ENCODE measurements at regions not wholly inside any gene's neighbourhood (a gene's known extent, or its start where the extent isn't known, plus 50 kb on each side); places are given as distances from the start of the nearest gene placed in this dataset.

DNA sequence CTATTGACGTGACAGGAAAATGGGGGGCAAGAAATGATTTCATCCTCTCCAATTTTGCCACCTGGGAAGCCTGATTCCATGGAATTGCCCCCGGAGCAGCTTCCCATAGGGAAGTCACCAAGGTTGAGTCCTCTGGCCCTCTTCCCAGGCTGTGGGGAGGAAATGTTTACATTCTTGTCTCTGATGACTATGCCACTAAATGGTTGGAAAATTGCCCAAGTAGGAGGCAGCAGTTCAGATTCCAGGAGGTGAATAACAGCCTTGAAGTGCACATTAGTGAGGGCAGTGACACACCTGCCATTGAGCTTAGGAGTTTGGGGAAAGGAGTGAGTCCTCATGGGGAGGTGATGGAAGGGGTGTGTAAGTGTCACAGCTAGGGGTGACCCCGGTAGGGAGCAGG lies 449.2 kb upstream of the DCC start:
- Mint-ChIP-seq H3K4me3 (no peak overlapping the region), H3K27me3 (ENCODE audit: low read depth) (no peaks in the 10 kb centered on the region)

DNA sequence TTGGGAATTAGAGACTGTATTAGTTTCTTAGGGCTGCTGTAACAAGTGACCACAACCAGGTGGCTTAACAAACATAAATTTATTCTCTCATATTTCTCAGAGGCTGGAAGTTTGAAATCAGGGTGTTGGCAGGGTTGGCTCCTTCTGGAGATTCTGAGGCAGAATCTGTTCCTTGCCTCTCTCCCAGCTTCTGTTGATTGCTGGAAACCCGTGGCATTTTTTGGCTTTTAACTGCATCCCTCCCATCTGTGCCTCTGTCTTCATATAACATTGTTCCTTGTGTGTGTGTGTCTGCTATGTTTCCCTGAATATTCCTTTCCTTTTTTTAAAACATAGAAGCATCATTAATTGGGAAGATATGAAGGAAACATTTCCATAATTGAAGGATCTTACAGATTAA lies 448.1 kb upstream of the DCC start:
- Mint-ChIP-seq H3K4me1 (ENCODE audit: low read depth) (no peaks in the 10 kb centered on the region), H3K27me3 (ENCODE audit: low read depth) (no peaks in the 10 kb centered on the region), H3K36me3 (ENCODE audit: insufficient read depth) (no peaks in the 10 kb centered on the region), H3K4me3 (no peak overlapping the region), H3K9me3 (peaks cover 4% of the 10 kb centered on the region)
- DNase-seq (no peak), ATAC-seq (no peak)

More for the DNA sequence above, 449.2 kb upstream of the DCC start:
- no peaks in the 10 kb centered on the region for H3K36me3 Mint-ChIP-seq (ENCODE audit: insufficient read depth)
- H3K4me1 Mint-ChIP-seq (ENCODE audit: low read depth): no peaks in the 10 kb centered on the region
- peaks cover 4% of the 10 kb centered on the region for H3K9me3 Mint-ChIP-seq
- DNase-seq (no peak), ATAC-seq (no peak)

DNA sequence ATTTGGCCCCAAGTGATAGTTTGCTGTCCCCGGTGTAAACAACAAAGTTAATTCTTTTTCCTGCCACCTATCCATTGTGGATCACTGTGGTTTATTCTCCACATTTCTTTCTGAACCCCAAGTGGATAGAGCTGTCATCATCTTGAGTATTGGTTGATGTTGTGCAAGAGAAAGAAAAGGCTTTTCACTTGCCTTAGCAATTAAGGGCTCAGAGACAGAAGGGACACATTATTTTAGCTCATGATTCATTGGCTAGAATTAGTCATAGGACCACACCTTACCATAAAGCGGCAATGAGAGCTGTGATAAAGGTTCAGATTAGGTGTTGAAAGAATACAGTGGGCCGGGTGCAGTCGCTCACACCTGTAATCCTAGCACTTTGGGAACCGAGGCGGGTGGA lies 442.1 kb upstream of the DCC start:
- Mint-ChIP-seq H3K4me1 (ENCODE audit: low read depth) (no peaks in the 10 kb centered on the region), H3K27me3 (ENCODE audit: low read depth) (no peaks in the 10 kb centered on the region), H3K4me3 (no peak overlapping the region), H3K36me3 (ENCODE audit: insufficient read depth) (no peaks in the 10 kb centered on the region), H3K9me3 (peaks cover 5% of the 10 kb centered on the region)
- ATAC-seq (no peak), DNase-seq (no peak)

DNA sequence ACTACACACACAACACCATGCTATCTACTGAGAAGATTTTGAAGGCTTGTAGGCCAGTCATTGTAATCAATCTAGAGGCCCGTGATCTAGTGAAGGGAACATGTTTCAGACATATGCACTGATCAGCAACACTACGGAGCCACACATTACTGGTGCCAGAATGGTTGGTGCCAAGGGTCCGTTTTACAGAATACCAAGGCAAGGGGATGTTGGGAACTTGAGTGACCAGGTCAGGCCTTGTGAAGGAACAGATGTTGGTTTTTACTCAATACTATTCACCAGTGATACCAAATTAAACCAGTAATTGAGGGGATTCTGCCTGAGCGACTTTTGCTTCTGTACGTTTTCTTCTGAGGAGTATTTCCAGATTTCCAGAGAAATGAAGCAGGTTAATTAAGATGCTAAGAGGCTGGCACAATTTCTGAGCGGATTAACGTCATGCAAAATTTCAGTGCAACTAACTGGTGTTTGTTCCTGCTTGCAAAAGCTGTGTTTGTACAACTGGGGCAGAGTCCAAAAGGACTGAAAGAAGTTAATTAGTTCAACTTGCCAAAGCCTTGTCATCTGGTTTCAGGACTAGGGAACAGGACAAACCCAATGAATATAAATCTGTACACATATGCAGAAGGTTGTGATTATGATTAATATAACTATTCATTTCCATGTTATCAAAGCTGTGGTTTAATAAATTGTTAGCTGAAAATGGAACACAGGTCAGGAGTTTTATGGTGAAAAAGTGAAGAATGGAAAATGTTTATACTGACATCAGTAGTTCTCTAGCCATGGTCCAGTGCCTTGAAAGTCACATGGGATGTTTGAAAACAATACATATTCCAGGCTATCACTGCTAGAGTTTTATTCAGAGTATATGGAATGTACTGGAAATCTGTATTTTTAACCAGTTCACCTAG lies 432.1 kb upstream of the DCC start:
- no peaks in the 10 kb centered on the region for H3K36me3 Mint-ChIP-seq (ENCODE audit: insufficient read depth)
- H3K4me1 Mint-ChIP-seq (ENCODE audit: low read depth): no peaks in the 10 kb centered on the region
- no peak overlapping the region for H3K4me3 Mint-ChIP-seq
- no peaks in the 10 kb centered on the region for H3K9me3 Mint-ChIP-seq
- no peaks in the 10 kb centered on the region for H3K27me3 Mint-ChIP-seq (ENCODE audit: low read depth)
- no peak for DNase-seq
- no peak for ATAC-seq

DNA sequence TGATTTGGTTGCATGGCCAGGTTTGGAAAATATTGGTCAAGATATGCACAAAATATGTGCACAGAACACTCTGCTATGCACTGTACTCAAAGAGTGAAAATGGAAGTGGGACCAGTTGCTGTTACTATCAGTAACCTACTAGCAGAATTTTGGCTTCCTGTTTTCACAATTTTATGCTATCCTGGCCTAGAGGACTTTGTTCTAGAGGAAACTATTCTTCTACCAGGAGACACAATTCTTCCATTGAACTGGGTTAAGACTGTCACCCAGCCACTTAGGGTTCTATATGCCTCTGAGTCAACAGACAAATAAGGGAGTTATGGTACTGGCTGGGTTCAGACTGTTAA lies 431.4 kb upstream of the DCC start:
- ATAC-seq (no peak), DNase-seq (no peak)
- Mint-ChIP-seq H3K4me1 (ENCODE audit: low read depth) (no peaks in the 10 kb centered on the region), H3K36me3 (ENCODE audit: insufficient read depth) (no peaks in the 10 kb centered on the region), H3K9me3 (no peaks in the 10 kb centered on the region), H3K4me3 (no peak overlapping the region), H3K27me3 (ENCODE audit: low read depth) (no peaks in the 10 kb centered on the region)

DNA sequence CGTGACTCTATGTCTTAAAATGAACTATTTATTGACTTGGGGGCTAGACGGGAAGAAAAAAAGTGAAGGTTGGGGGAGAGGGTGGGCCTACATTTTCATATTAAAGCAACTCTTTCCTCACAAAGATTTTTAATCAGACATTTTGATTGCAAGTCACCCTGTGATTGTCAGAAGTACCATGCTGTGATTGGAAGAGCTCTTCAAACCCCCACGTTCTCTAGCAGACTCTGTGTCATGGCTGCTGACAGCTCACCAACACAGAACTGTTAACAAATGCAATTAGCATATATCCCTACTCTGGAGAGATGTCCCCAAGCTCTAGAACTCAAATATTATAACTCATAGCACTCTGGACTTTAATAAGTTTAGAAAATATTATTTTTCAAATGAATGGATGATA lies 428.4 kb upstream of the DCC start:
- Mint-ChIP-seq H3K27me3 (ENCODE audit: low read depth) (no peaks in the 10 kb centered on the region), H3K4me3 (no peak overlapping the region), H3K9me3 (no peaks in the 10 kb centered on the region), H3K4me1 (ENCODE audit: low read depth) (no peaks in the 10 kb centered on the region), H3K36me3 (ENCODE audit: insufficient read depth) (no peaks in the 10 kb centered on the region)
- DNase-seq (no peak), ATAC-seq (no peak)

DNA sequence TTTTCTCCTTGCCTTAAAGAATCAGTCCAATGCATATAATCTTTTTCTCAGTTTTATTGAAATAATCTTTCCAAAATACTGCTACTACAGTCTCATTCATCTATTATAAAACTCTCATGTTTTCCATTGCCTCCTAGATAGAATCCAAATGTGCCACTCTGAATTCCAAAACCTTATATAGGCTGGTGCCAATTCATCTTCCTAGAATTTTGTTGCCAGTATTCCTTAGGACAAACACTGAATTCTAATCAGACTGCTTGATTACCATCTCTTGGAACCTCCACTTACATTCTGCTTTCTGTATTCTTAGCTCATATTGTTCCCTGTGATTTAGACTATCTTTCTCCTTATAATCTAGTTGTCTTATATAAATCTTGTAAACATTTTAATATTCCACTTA lies 427.6 kb upstream of the DCC start:
- no peaks in the 10 kb centered on the region for H3K36me3 Mint-ChIP-seq (ENCODE audit: insufficient read depth)
- ATAC-seq (no peak), DNase-seq (no peak)
- H3K27me3 Mint-ChIP-seq (ENCODE audit: low read depth): no peaks in the 10 kb centered on the region
- no peaks in the 10 kb centered on the region for H3K4me1 Mint-ChIP-seq (ENCODE audit: low read depth)
- H3K4me3 Mint-ChIP-seq: no peak overlapping the region
- no peaks in the 10 kb centered on the region for H3K9me3 Mint-ChIP-seq

DNA sequence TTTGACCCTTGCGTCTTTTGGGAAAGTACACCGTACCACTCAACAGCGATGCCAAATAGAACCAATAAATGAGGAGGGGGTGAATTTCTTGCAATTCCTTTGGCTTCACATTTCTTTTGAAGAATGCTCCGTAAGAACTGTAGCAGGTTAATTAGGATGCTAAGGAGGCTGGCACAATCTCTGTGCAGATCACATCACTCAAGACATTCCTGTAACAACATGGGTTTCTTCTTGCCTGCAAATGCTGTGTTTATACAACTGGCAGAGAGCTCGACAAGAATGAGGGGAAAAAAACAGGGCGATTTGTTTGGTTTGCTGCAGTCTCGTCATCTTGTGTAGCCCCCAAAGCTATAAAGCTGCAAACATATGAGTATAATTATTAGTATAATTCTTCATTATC lies 424.8 kb upstream of the DCC start:
- ATAC-seq: no peak
- Mint-ChIP-seq H3K4me3 (no peak overlapping the region), H3K36me3 (ENCODE audit: insufficient read depth) (no peaks in the 10 kb centered on the region)

DNA sequence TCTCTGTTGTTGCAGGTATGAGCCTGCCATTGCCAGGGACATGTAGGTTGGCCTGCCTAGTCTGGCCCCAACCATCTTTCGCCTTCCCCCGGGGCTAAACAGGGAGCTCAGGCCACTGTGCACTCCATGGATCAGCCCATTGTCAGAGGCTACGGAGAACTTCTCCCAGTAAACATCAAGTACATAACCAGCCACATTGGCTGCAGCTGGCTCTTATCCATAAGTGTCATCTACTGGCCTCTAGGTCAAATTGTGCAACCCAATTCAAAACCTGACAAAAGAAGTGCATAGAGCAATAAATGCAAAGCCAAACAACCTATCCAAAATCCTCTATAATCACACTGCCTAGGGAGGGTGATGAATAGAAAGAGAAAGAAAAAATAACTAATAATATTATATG lies 418.1 kb upstream of the DCC start:
- ATAC-seq (no peak), DNase-seq (no peak)
- peaks cover 12% of the 10 kb centered on the region for H3K9me3 Mint-ChIP-seq
- no peak overlapping the region for H3K4me3 Mint-ChIP-seq
- H3K36me3 Mint-ChIP-seq (ENCODE audit: insufficient read depth): no peaks in the 10 kb centered on the region
- no peaks in the 10 kb centered on the region for H3K4me1 Mint-ChIP-seq (ENCODE audit: low read depth)
- no peaks in the 10 kb centered on the region for H3K27me3 Mint-ChIP-seq (ENCODE audit: low read depth)

More for the DNA sequence above, 424.8 kb upstream of the DCC start:
- Mint-ChIP-seq H3K4me1 (ENCODE audit: low read depth) (no peaks in the 10 kb centered on the region), H3K9me3 (peaks cover 5% of the 10 kb centered on the region), H3K27me3 (ENCODE audit: low read depth) (no peaks in the 10 kb centered on the region)
- DNase-seq: no peak

DNA sequence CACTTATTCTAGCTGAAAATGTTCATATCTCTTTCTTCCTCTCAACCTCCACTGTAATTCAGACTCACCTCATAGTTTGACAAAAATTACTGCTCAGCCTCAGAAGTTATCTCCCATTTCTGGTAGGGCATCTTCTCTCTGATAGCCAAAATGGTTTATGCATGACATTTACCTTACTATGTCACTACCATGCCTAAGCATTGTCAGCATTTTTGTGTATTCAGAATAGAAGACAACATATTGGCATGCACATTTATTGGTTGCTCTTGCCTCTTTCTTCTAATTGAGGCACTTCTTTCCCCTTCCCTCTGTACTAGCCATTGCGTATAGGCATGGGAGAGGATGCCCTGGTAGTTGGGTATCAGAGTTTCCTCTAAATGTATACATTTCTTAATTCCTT lies 406.1 kb upstream of the DCC start:
- H3K9me3 Mint-ChIP-seq: peaks cover 11% of the 10 kb centered on the region
- no peaks in the 10 kb centered on the region for H3K27me3 Mint-ChIP-seq (ENCODE audit: low read depth)
- no peaks in the 10 kb centered on the region for H3K36me3 Mint-ChIP-seq (ENCODE audit: insufficient read depth)
- H3K4me1 Mint-ChIP-seq (ENCODE audit: low read depth): no peaks in the 10 kb centered on the region
- no peak for ATAC-seq
- no peak for DNase-seq
- no peak overlapping the region for H3K4me3 Mint-ChIP-seq

DNA sequence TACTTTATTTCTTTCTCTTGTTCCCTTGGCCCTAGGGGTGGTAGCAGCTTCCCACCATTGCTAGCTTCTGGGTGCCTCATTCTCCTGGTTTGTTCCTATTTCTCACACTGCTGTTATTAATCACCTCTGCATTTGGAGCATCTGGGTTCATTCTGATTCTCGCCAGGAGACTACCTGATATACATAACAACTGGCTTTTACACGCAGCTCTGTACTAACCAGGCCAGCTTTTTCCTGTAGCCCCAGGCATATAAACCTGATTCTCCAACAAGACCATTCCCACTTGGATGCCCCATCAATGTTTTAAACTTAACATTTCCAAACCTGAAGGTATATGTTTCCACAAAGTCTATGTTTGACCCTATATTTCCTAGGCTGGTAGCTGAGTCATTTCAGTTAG lies 403.9 kb upstream of the DCC start:
- no peak for ATAC-seq
- Mint-ChIP-seq H3K9me3 (no peaks in the 10 kb centered on the region), H3K4me3 (no peak overlapping the region), H3K36me3 (ENCODE audit: insufficient read depth) (no peaks in the 10 kb centered on the region), H3K4me1 (ENCODE audit: low read depth) (no peaks in the 10 kb centered on the region), H3K27me3 (ENCODE audit: low read depth) (no peaks in the 10 kb centered on the region)
- DNase-seq: no peak

DNA sequence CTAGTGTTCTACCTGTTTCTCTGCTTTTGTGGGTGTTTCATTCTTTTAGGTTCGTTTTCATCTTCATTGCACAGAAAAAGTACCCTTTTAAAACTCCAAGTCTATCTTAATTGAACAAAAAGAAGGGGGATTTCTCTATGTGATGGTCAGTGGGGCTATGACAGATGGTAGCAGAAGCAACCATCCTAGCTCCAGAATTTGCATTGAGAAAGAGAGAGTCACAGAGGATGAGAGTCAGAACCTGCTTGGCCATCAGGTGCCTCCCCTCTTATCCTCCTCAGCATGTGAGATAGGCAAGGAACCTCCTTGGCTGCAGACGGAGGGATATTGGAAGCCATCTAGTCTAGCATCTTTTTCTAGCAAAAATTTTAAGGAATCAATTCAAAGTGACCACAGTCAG lies 398.0 kb upstream of the DCC start:
- Mint-ChIP-seq H3K4me3 (no peak overlapping the region), H3K36me3 (ENCODE audit: insufficient read depth) (no peaks in the 10 kb centered on the region), H3K27me3 (ENCODE audit: low read depth) (no peaks in the 10 kb centered on the region), H3K9me3 (no peaks in the 10 kb centered on the region), H3K4me1 (ENCODE audit: low read depth) (no peaks in the 10 kb centered on the region)
- ATAC-seq: no peak
- DNase-seq: no peak

DNA sequence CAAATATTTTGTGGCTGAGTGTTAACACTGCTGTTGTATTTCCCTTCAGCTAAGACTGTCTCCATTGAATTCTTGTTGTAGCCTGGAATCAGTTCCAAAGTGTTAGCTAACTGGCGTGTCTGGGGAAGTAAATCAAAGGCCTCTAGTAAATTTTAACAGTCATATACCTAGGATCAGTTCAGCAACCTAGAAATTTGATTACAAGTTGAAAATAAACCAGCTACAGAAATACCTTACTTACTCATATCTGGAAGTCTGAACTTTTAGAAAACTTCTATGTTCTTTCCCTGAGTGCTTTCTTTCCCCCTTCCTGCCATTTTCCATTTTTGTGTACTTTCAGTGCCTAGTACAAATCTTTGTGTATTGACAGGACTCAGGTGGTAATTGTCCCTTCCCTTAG lies 396.7 kb upstream of the DCC start:
- Mint-ChIP-seq H3K9me3 (no peaks in the 10 kb centered on the region), H3K4me3 (no peak overlapping the region), H3K27me3 (ENCODE audit: low read depth) (no peaks in the 10 kb centered on the region), H3K4me1 (ENCODE audit: low read depth) (no peaks in the 10 kb centered on the region), H3K36me3 (ENCODE audit: insufficient read depth) (no peaks in the 10 kb centered on the region)
- DNase-seq (no peak), ATAC-seq (no peak)

DNA sequence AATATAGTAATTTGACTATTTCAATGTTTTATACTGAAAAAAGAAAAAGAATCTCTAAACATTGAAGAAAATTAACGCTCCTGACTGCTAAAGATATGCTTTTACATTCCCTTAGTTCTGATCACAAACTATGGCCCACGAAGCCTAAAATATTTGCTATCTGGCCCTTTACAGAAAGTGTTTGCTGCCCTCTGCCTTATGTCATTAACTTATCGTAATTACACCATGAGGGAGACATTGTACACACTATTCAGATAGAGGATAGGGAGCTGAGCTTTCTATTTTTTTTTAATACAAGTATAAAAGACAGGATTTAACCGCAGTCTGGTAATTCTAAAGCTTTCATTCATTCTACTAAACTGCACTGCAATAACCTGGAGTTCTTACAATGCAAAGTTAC lies 393.1 kb upstream of the DCC start:
- DNase-seq (no peak), ATAC-seq (no peak)
- H3K36me3 Mint-ChIP-seq (ENCODE audit: insufficient read depth): no peaks in the 10 kb centered on the region
- peaks cover 4% of the 10 kb centered on the region for H3K9me3 Mint-ChIP-seq
- no peaks in the 10 kb centered on the region for H3K4me1 Mint-ChIP-seq (ENCODE audit: low read depth)
- no peaks in the 10 kb centered on the region for H3K27me3 Mint-ChIP-seq (ENCODE audit: low read depth)
- no peak overlapping the region for H3K4me3 Mint-ChIP-seq

DNA sequence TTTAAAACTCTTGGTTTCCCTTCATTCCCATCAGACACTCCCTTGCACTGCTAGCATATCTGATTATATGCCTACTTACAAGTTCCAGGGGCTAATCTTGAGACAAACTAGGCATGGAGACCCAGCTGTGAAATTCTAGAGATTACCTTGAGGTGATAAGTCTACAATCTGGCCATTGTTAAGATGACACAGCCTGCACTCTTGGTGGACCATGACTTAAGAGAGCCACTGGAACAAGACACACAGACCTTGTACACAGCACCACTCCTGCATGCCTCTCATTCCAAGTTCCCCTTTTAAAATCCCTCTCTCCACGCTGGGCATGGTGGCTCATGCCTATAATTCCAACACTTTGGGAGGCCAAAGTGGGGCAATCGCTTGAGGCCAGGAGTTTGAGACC lies 387.2 kb upstream of the DCC start:
- H3K36me3 Mint-ChIP-seq (ENCODE audit: insufficient read depth): no peaks in the 10 kb centered on the region
- DNase-seq (no peak), ATAC-seq (no peak)
- H3K27me3 Mint-ChIP-seq (ENCODE audit: low read depth): no peaks in the 10 kb centered on the region
- no peaks in the 10 kb centered on the region for H3K4me1 Mint-ChIP-seq (ENCODE audit: low read depth)
- no peak overlapping the region for H3K4me3 Mint-ChIP-seq
- H3K9me3 Mint-ChIP-seq: peaks cover 13% of the 10 kb centered on the region

All from activated T-cell treated with anti-CD3 and anti-CD28 coated beads, Interleukin-2, amount 50 U/mL, for 4 hours (primary cell).